ENCODE measurements at regions not wholly inside any gene's neighbourhood (a gene's known extent, or its start where the extent isn't known, plus 50 kb on each side); places are given as distances from the start of the nearest gene placed in this dataset.

GRCh38 chr7:131090886-131091692, 236.6 kb upstream of the MKLN1 start:
- DNase-seq: no peak

GRCh38 chr7:131094685-131095084, 233.0 kb upstream of the MKLN1 start:
- DNase-seq: no peak

GRCh38 chr7:131095346-131095745, 232.3 kb upstream of the MKLN1 start:
- DNase-seq: no peak

GRCh38 chr7:131096267-131096927, 231.3 kb upstream of the MKLN1 start:
- DNase-seq: no peak

- DNase-seq: no peak
These were observed 229.9 kb upstream of the MKLN1 start for GRCh38 chr7:131097662-131098376.

GRCh38 chr7:131098527-131098926, 229.1 kb upstream of the MKLN1 start:
- no peak for DNase-seq

GRCh38 chr7:131100357-131101054, 227.2 kb upstream of the MKLN1 start:
- DNase-seq: no peak

- DNase-seq: no peak
These were observed 223.7 kb upstream of the MKLN1 start for GRCh38 chr7:131103997-131104396.

GRCh38 chr7:131104596-131105293, 222.9 kb upstream of the MKLN1 start:
- no peak for DNase-seq

- DNase-seq: no peak
These were observed 222.3 kb upstream of the MKLN1 start for GRCh38 chr7:131105294-131105798.

GRCh38 chr7:131105799-131106680, 221.6 kb upstream of the MKLN1 start:
- DNase-seq: peak; percentile 79 to 82

- peak in 1 of 2 donors; percentile 50 for DNase-seq
These were observed 220.9 kb upstream of the MKLN1 start for GRCh38 chr7:131106681-131107336.

GRCh38 chr7:131107337-131108211, 220.1 kb upstream of the MKLN1 start:
- peak; percentile 77 to 89 for DNase-seq

GRCh38 chr7:131108212-131108940, 219.3 kb upstream of the MKLN1 start:
- peak in 1 of 2 donors; percentile 80 for DNase-seq

- DNase-seq: no peak
These were observed 218.5 kb upstream of the MKLN1 start for GRCh38 chr7:131109011-131109758.

- peak in 1 of 2 donors; percentile 61 for DNase-seq
These were observed 217.8 kb upstream of the MKLN1 start for GRCh38 chr7:131109759-131110296.

GRCh38 chr7:131110297-131111080, 217.2 kb upstream of the MKLN1 start:
- no peak for DNase-seq

Measured in hippocampal formation (tissue), 2 donors.